ENCODE measurements at regions not wholly inside any gene's neighbourhood (a gene's known extent, or its start where the extent isn't known, plus 50 kb on each side); places are given as distances from the start of the nearest gene placed in this dataset.
"Not testable (repeated sequence)": the region's sequence is repeated elsewhere in the genome, so short reads cannot be mapped to it uniquely, and the experiment has no call there.

- DNase-seq, result no peak
These were observed 608.6 kb upstream of the GOT2 start for GRCh38 chr16:59342669-59343068.

- no peak for DNase-seq
These were observed 607.3 kb upstream of the GOT2 start for GRCh38 chr16:59341368-59341767.

- no peak for DNase-seq
These were observed 605.8 kb upstream of the GOT2 start for GRCh38 chr16:59339871-59340270.

GRCh38 chr16:59336136-59336695 lies 602.1 kb upstream of the GOT2 start:
- no peak for DNase-seq

GRCh38 chr16:59331708-59332107 lies 597.6 kb upstream of the GOT2 start:
- DNase-seq, result not testable (repeated sequence)

- DNase-seq, result no peak
These were observed 596.0 kb upstream of the GOT2 start for GRCh38 chr16:59330019-59330670.

GRCh38 chr16:59328961-59329360 lies 594.8 kb upstream of the GOT2 start:
- no peak for DNase-seq

- no peak for DNase-seq
These were observed 593.8 kb upstream of the GOT2 start for GRCh38 chr16:59327894-59328293.

- DNase-seq, result no peak
These were observed 592.8 kb upstream of the GOT2 start for GRCh38 chr16:59326955-59327354.

- DNase-seq, result no peak
These were observed 590.3 kb upstream of the GOT2 start for GRCh38 chr16:59324462-59324861.

- no peak for DNase-seq
These were observed 586.5 kb upstream of the GOT2 start for GRCh38 chr16:59320657-59321056.

GRCh38 chr16:59319871-59320270 lies 585.8 kb upstream of the GOT2 start:
- no peak for DNase-seq

GRCh38 chr16:59305850-59306249 lies 571.7 kb upstream of the GOT2 start:
- no peak for DNase-seq

GRCh38 chr16:59296888-59297287 lies 562.8 kb upstream of the GOT2 start:
- no peak for DNase-seq

GRCh38 chr16:59295993-59296736 lies 562.0 kb upstream of the GOT2 start:
- no peak for DNase-seq

GRCh38 chr16:59295474-59295873 lies 561.4 kb upstream of the GOT2 start:
- no peak for DNase-seq

- DNase-seq, result no peak
These were observed 556.6 kb upstream of the GOT2 start for GRCh38 chr16:59290718-59291117.

- DNase-seq, result no peak
These were observed 555.0 kb upstream of the GOT2 start for GRCh38 chr16:59289151-59289550.

GRCh38 chr16:59274141-59274540 lies 540.0 kb upstream of the GOT2 start:
- no peak for DNase-seq

- DNase-seq, result no peak
These were observed 529.8 kb upstream of the GOT2 start for GRCh38 chr16:59263955-59264354.

- DNase-seq, result no peak
These were observed 526.8 kb upstream of the GOT2 start for GRCh38 chr16:59260892-59261291.

- no peak for DNase-seq
These were observed 525.8 kb upstream of the GOT2 start for GRCh38 chr16:59259950-59260319.

GRCh38 chr16:59259074-59259949 lies 525.2 kb upstream of the GOT2 start:
- no peak for DNase-seq

All from SHP77 treated with DMSO at 0.1 percent for 48 hours (cell line).